WTC11 (cell line): ENCODE measurements at regions not wholly inside any gene's neighbourhood (a gene's known extent, or its start where the extent isn't known, plus 50 kb on each side); places are given as distances from the start of the nearest gene placed in this dataset.

ENCODE experiments used
- ATAC-seq: fragments of 200-7000 bp; cut with Tn5 transposase; 2 replicates; pipeline ENCODE4 v1.10.0; 2021; ENCODE audit warnings: mild to moderate bottlenecking, moderate library complexity
- CTCF ChIA-PET: fragments of 300-600 bp; sonication (Branson Sonifier 250); formaldehyde crosslinking; loops from one replicate; lab custom pipeline; 2021; ENCODE audit warnings: antibody characterized with exemption; lab: Charles Lee
- POLR2A ChIA-PET: fragments of 350-600 bp; sonication (Branson Sonifier 250); formaldehyde crosslinking; loops from one replicate; lab custom pipeline; 2021; ENCODE audit warnings: antibody characterized with exemption; lab: Charles Lee
- DNase-seq: peaks from one replicate; pipeline ENCODE4 v3.0.0; 2021; ENCODE audit warnings: low spot score
- H3K27ac Mint-ChIP-seq: 2 replicates; pipeline ENCODE4 v1.8.0; 2021; ENCODE audit warnings: mixed read lengths
- H3K27me3 Mint-ChIP-seq: 2 replicates; pipeline ENCODE4 v1.8.0; 2021; ENCODE audit warnings: low read depth, mild to moderate bottlenecking, moderate library complexity, mixed read lengths
- H3K36me3 Mint-ChIP-seq: 2 replicates; pipeline ENCODE4 v1.8.0; 2021; ENCODE audit warnings: mixed read lengths
- H3K4me1 Mint-ChIP-seq: 2 replicates; pipeline ENCODE4 v1.8.0; 2022; ENCODE audit warnings: mixed read lengths
- H3K4me3 Mint-ChIP-seq: 2 replicates; pipeline ENCODE4 v1.8.0; 2021; ENCODE audit warnings: mild to moderate bottlenecking, moderate library complexity, mixed read lengths
- H3K9me3 Mint-ChIP-seq: 2 replicates; pipeline ENCODE4 v1.8.0; 2021; ENCODE audit warnings: mixed read lengths
- CREB1 ChIP-seq: sonication (generic); formaldehyde crosslinking; IDR thresholded peaks from 2 replicates; pipeline ENCODE4 v1.8.0; 2023; ENCODE audit warnings: mild to moderate bottlenecking, missing genetic modification reagents
- EMX1 ChIP-seq: fragments of 250-450 bp; sonication (Bioruptor Pico); IDR thresholded peaks from 2 replicates; pipeline ENCODE4 v1.8.0; 2021; ENCODE audit warnings: mild to moderate bottlenecking
- FOXJ3 ChIP-seq: sonication (generic); formaldehyde crosslinking; IDR thresholded peaks from 2 replicates; pipeline ENCODE4 v1.9.0; 2021; ENCODE audit warnings: missing genetic modification reagents, mild to moderate bottlenecking, borderline replicate concordance
- KAT7 ChIP-seq: sonication (generic); formaldehyde crosslinking; IDR thresholded peaks from 2 replicates; pipeline ENCODE4 v1.8.1; 2023; ENCODE audit warnings: missing genetic modification reagents, mild to moderate bottlenecking, borderline replicate concordance
- NFYB ChIP-seq: sonication (generic); formaldehyde crosslinking; conservative IDR thresholded peaks from 2 replicates; pipeline ENCODE4 v1.8.0; 2022; ENCODE audit warnings: low read depth, missing genetic modification reagents
- NR2C2 ChIP-seq: sonication (generic); formaldehyde crosslinking; IDR thresholded peaks from 2 replicates; pipeline ENCODE4 v1.8.0; 2022; ENCODE audit warnings: mild to moderate bottlenecking, missing genetic modification reagents
- SOX15 ChIP-seq: fragments of 250-450 bp; sonication (Bioruptor Pico); IDR thresholded peaks from 2 replicates; pipeline ENCODE4 v1.9.0; 2021; ENCODE audit warnings: mild to moderate bottlenecking
- ZNF263 ChIP-seq: sonication (generic); formaldehyde crosslinking; IDR thresholded peaks from 2 replicates; pipeline ENCODE4 v1.8.1; 2022; ENCODE audit warnings: low read depth, mild to moderate bottlenecking, moderate library complexity, missing genetic modification reagents
- TF ChIP-seq, protein P1 (sequence below): fragments of 250-450 bp; sonication (Bioruptor Pico); IDR thresholded peaks from 2 replicates; pipeline ENCODE4 v1.9.0; 2021; ENCODE audit warnings: mild to moderate bottlenecking, borderline replicate concordance
- TF ChIP-seq, protein P2 (sequence below): sonication (generic); formaldehyde crosslinking; IDR thresholded peaks from 2 replicates; pipeline ENCODE4 v1.8.0; 2022; ENCODE audit warnings: mild to moderate bottlenecking, missing genetic modification reagents
- TF ChIP-seq, protein P3 (sequence below): sonication (generic); formaldehyde crosslinking; conservative IDR thresholded peaks from 2 replicates; pipeline ENCODE4 v1.8.1; 2022; ENCODE audit warnings: mild to moderate bottlenecking, missing genetic modification reagents
- TF ChIP-seq, protein P4 (sequence below): sonication (generic); formaldehyde crosslinking; IDR thresholded peaks from 2 replicates; pipeline ENCODE4 v1.8.0; 2022; ENCODE audit warnings: missing genetic modification reagents
- TF ChIP-seq, protein P5 (sequence below): sonication (generic); formaldehyde crosslinking; IDR thresholded peaks from 2 replicates; pipeline ENCODE4 v1.8.1; 2022; ENCODE audit warnings: mild to moderate bottlenecking, missing genetic modification reagents, moderate library complexity, borderline replicate concordance
- TF ChIP-seq, protein P6 (sequence below): sonication (generic); formaldehyde crosslinking; IDR thresholded peaks from 2 replicates; pipeline ENCODE4 v1.8.0; 2023; ENCODE audit warnings: missing genetic modification reagents
- TF ChIP-seq, protein P7 (sequence below): fragments of 250-450 bp; sonication (Bioruptor Pico); IDR thresholded peaks from 2 replicates; pipeline ENCODE4 v2.1.2; 2022; ENCODE audit warnings: mild to moderate bottlenecking, moderate library complexity

DNA sequence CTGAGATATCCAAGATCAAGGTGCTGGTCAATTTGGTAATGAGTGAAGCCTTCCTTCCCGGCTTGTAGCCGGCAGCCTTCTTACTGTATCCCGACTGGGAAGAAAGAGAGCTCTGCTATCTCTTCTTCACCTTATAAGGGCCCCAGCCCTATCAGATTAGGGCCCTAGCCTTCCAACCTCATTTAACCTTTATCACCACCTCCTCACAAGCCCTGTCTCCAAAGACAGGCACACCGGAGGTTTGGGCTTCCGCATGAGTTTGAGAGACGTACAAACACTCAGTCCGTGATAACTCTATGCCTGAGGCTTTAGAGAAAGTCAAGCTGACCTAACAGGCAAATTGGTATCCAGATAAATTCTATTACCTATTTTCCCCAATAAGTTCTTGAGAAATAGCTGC, 243.9 kb downstream of the OPA1 start:
- no peak overlapping the region for H3K4me3 Mint-ChIP-seq
- H3K27ac Mint-ChIP-seq, result no peak overlapping the region; the same call in 1 of the 2 replicates
- ChIA-PET POLR2A (no interaction called here), CTCF (no interaction called here)
- H3K27me3 Mint-ChIP-seq, result peaks cover 5% of the 10 kb centered on the region
- no peak for DNase-seq
- ATAC-seq, result no peak
- no peak for TF ChIP-seq ZNF263
- TF ChIP-seq, protein P1, sequence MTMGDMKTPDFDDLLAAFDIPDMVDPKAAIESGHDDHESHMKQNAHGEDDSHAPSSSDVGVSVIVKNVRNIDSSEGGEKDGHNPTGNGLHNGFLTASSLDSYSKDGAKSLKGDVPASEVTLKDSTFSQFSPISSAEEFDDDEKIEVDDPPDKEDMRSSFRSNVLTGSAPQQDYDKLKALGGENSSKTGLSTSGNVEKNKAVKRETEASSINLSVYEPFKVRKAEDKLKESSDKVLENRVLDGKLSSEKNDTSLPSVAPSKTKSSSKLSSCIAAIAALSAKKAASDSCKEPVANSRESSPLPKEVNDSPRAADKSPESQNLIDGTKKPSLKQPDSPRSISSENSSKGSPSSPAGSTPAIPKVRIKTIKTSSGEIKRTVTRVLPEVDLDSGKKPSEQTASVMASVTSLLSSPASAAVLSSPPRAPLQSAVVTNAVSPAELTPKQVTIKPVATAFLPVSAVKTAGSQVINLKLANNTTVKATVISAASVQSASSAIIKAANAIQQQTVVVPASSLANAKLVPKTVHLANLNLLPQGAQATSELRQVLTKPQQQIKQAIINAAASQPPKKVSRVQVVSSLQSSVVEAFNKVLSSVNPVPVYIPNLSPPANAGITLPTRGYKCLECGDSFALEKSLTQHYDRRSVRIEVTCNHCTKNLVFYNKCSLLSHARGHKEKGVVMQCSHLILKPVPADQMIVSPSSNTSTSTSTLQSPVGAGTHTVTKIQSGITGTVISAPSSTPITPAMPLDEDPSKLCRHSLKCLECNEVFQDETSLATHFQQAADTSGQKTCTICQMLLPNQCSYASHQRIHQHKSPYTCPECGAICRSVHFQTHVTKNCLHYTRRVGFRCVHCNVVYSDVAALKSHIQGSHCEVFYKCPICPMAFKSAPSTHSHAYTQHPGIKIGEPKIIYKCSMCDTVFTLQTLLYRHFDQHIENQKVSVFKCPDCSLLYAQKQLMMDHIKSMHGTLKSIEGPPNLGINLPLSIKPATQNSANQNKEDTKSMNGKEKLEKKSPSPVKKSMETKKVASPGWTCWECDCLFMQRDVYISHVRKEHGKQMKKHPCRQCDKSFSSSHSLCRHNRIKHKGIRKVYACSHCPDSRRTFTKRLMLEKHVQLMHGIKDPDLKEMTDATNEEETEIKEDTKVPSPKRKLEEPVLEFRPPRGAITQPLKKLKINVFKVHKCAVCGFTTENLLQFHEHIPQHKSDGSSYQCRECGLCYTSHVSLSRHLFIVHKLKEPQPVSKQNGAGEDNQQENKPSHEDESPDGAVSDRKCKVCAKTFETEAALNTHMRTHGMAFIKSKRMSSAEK, result no peak
- TF ChIP-seq, protein P2, sequence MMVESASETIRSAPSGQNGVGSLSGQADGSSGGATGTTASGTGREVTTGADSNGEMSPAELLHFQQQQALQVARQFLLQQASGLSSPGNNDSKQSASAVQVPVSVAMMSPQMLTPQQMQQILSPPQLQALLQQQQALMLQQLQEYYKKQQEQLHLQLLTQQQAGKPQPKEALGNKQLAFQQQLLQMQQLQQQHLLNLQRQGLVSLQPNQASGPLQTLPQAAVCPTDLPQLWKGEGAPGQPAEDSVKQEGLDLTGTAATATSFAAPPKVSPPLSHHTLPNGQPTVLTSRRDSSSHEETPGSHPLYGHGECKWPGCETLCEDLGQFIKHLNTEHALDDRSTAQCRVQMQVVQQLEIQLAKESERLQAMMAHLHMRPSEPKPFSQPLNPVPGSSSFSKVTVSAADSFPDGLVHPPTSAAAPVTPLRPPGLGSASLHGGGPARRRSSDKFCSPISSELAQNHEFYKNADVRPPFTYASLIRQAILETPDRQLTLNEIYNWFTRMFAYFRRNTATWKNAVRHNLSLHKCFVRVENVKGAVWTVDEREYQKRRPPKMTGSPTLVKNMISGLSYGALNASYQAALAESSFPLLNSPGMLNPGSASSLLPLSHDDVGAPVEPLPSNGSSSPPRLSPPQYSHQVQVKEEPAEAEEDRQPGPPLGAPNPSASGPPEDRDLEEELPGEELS (CRISPR knock-in tag), result no peak
- no peak for TF ChIP-seq SOX15 (CRISPR knock-in tag)
- TF ChIP-seq CREB1 (CRISPR knock-in tag), result no peak
- TF ChIP-seq, protein P3, sequence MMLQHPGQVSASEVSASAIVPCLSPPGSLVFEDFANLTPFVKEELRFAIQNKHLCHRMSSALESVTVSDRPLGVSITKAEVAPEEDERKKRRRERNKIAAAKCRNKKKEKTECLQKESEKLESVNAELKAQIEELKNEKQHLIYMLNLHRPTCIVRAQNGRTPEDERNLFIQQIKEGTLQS (CRISPR knock-in tag), result no peak
- no peak for TF ChIP-seq KAT7 (CRISPR knock-in tag)
- TF ChIP-seq, protein P4, sequence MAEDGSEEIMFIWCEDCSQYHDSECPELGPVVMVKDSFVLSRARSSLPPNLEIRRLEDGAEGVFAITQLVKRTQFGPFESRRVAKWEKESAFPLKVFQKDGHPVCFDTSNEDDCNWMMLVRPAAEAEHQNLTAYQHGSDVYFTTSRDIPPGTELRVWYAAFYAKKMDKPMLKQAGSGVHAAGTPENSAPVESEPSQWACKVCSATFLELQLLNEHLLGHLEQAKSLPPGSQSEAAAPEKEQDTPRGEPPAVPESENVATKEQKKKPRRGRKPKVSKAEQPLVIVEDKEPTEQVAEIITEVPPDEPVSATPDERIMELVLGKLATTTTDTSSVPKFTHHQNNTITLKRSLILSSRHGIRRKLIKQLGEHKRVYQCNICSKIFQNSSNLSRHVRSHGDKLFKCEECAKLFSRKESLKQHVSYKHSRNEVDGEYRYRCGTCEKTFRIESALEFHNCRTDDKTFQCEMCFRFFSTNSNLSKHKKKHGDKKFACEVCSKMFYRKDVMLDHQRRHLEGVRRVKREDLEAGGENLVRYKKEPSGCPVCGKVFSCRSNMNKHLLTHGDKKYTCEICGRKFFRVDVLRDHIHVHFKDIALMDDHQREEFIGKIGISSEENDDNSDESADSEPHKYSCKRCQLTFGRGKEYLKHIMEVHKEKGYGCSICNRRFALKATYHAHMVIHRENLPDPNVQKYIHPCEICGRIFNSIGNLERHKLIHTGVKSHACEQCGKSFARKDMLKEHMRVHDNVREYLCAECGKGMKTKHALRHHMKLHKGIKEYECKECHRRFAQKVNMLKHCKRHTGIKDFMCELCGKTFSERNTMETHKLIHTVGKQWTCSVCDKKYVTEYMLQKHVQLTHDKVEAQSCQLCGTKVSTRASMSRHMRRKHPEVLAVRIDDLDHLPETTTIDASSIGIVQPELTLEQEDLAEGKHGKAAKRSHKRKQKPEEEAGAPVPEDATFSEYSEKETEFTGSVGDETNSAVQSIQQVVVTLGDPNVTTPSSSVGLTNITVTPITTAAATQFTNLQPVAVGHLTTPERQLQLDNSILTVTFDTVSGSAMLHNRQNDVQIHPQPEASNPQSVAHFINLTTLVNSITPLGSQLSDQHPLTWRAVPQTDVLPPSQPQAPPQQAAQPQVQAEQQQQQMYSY (CRISPR knock-in tag), result no peak
- TF ChIP-seq, protein P5, sequence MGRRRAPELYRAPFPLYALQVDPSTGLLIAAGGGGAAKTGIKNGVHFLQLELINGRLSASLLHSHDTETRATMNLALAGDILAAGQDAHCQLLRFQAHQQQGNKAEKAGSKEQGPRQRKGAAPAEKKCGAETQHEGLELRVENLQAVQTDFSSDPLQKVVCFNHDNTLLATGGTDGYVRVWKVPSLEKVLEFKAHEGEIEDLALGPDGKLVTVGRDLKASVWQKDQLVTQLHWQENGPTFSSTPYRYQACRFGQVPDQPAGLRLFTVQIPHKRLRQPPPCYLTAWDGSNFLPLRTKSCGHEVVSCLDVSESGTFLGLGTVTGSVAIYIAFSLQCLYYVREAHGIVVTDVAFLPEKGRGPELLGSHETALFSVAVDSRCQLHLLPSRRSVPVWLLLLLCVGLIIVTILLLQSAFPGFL (CRISPR knock-in tag), result no peak
- TF ChIP-seq NR2C2 (CRISPR knock-in tag), result no peak
- TF ChIP-seq, protein P6, sequence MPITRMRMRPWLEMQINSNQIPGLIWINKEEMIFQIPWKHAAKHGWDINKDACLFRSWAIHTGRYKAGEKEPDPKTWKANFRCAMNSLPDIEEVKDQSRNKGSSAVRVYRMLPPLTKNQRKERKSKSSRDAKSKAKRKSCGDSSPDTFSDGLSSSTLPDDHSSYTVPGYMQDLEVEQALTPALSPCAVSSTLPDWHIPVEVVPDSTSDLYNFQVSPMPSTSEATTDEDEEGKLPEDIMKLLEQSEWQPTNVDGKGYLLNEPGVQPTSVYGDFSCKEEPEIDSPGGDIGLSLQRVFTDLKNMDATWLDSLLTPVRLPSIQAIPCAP (CRISPR knock-in tag), result no peak
- TF ChIP-seq, protein P7, sequence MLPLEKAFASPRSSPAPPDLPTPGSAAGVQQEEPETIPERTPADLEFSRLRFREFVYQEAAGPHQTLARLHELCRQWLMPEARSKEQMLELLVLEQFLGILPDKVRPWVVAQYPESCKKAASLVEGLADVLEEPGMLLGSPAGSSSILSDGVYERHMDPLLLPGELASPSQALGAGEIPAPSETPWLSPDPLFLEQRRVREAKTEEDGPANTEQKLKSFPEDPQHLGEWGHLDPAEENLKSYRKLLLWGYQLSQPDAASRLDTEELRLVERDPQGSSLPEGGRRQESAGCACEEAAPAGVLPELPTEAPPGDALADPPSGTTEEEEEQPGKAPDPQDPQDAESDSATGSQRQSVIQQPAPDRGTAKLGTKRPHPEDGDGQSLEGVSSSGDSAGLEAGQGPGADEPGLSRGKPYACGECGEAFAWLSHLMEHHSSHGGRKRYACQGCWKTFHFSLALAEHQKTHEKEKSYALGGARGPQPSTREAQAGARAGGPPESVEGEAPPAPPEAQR (CRISPR knock-in tag), result no peak
- no peak for TF ChIP-seq EMX1
- TF ChIP-seq NFYB (CRISPR knock-in tag), result no peak
- no peak for TF ChIP-seq FOXJ3 (CRISPR knock-in tag)
- no peaks in the 10 kb centered on the region for H3K9me3 Mint-ChIP-seq
- H3K36me3 Mint-ChIP-seq, result no peaks in the 10 kb centered on the region
- H3K4me1 Mint-ChIP-seq, result no peaks in the 10 kb centered on the region
